ENCODE measurements at regions not wholly inside any gene's neighbourhood (a gene's known extent, or its start where the extent isn't known, plus 50 kb on each side); places are given as distances from the start of the nearest gene placed in this dataset.

GRCh38 chr16:66315210-66315825 lies 51.2 kb upstream of the CDH5 start:
- no peak overlapping the region for H3K27ac ChIP-seq (ENCODE audit: low read depth in 1 of 2, low read length in 1 of 2)
- 16% methylated on average over 6 of the region's 6 CpGs for WGBS
- H3K4me1 ChIP-seq (ENCODE audit: control insufficient read depth in 2 of 2, insufficient read depth in 2 of 2, low read length in 2 of 2), result no peaks in the 10 kb centered on the region
- H3K9me3 ChIP-seq (ENCODE audit: control insufficient read depth in 2 of 2, insufficient read depth in 1 of 2, low read length in 1 of 2), result no peaks in the 10 kb centered on the region
- H3K27me3 ChIP-seq (ENCODE audit: control insufficient read depth in 2 of 2, insufficient read depth in 1 of 2, low read length in 1 of 2), result peaks cover 0 to 1% of the 10 kb centered on the region in 2 donors
- no peak overlapping the region for H3K4me3 ChIP-seq (ENCODE audit: low read length in 2 of 2)
- peak in 8 of 9 donors; percentile 12 to 63 (median 44) for DNase-seq (ENCODE audit: low read depth in 6 of 9, low spot score in 9 of 9)
- H3K36me3 ChIP-seq (ENCODE audit: control insufficient read depth in 2 of 2, insufficient read depth in 2 of 2, low read length in 1 of 2), result no peaks in the 10 kb centered on the region

- DNase-seq (ENCODE audit: low read depth in 6 of 9, low spot score in 9 of 9), result no peak
- Histone ChIP-seq H3K27me3 (ENCODE audit: control insufficient read depth in 2 of 2, insufficient read depth in 1 of 2, low read length in 1 of 2) (no peaks in the 10 kb centered on the region), H3K9me3 (ENCODE audit: control insufficient read depth in 2 of 2, insufficient read depth in 1 of 2, low read length in 1 of 2) (no peaks in the 10 kb centered on the region), H3K36me3 (ENCODE audit: control insufficient read depth in 2 of 2, insufficient read depth in 2 of 2, low read length in 1 of 2) (no peaks in the 10 kb centered on the region), H3K4me3 (ENCODE audit: low read length in 2 of 2) (no peak overlapping the region), H3K4me1 (ENCODE audit: control insufficient read depth in 2 of 2, insufficient read depth in 2 of 2, low read length in 2 of 2) (no peaks in the 10 kb centered on the region), H3K27ac (ENCODE audit: low read depth in 1 of 2, low read length in 1 of 2) (no peak overlapping the region)
Measured at GRCh38 chr16:66311306-66311705, 55.2 kb upstream of the CDH5 start.

GRCh38 chr16:66309215-66309807 lies 57.2 kb upstream of the CDH5 start:
- Histone ChIP-seq H3K4me3 (ENCODE audit: low read length in 2 of 2) (no peak overlapping the region), H3K27ac (ENCODE audit: low read depth in 1 of 2, low read length in 1 of 2) (no peak overlapping the region), H3K4me1 (ENCODE audit: control insufficient read depth in 2 of 2, insufficient read depth in 2 of 2, low read length in 2 of 2) (no peaks in the 10 kb centered on the region), H3K27me3 (ENCODE audit: control insufficient read depth in 2 of 2, insufficient read depth in 1 of 2, low read length in 1 of 2) (no peaks in the 10 kb centered on the region), H3K9me3 (ENCODE audit: control insufficient read depth in 2 of 2, insufficient read depth in 1 of 2, low read length in 1 of 2) (no peaks in the 10 kb centered on the region), H3K36me3 (ENCODE audit: control insufficient read depth in 2 of 2, insufficient read depth in 2 of 2, low read length in 1 of 2) (no peaks in the 10 kb centered on the region)
- 93% methylated on average over 15 of the region's 15 CpGs for WGBS
- no peak for DNase-seq (ENCODE audit: low read depth in 6 of 9, low spot score in 9 of 9)

- Histone ChIP-seq H3K36me3 (ENCODE audit: control insufficient read depth in 2 of 2, insufficient read depth in 2 of 2, low read length in 1 of 2) (no peaks in the 10 kb centered on the region), H3K27me3 (ENCODE audit: control insufficient read depth in 2 of 2, insufficient read depth in 1 of 2, low read length in 1 of 2) (no peaks in the 10 kb centered on the region), H3K9me3 (ENCODE audit: control insufficient read depth in 2 of 2, insufficient read depth in 1 of 2, low read length in 1 of 2) (no peaks in the 10 kb centered on the region), H3K27ac (ENCODE audit: low read depth in 1 of 2, low read length in 1 of 2) (no peak overlapping the region), H3K4me1 (ENCODE audit: control insufficient read depth in 2 of 2, insufficient read depth in 2 of 2, low read length in 2 of 2) (no peaks in the 10 kb centered on the region), H3K4me3 (ENCODE audit: low read length in 2 of 2) (no peak overlapping the region)
- 97% methylated on average over 5 of the region's 5 CpGs for WGBS
- no peak for DNase-seq (ENCODE audit: low read depth in 6 of 9, low spot score in 9 of 9)
Measured at GRCh38 chr16:66308096-66308495, 58.4 kb upstream of the CDH5 start.

- H3K4me3 ChIP-seq (ENCODE audit: low read length in 2 of 2), result no peak overlapping the region
- H3K4me1 ChIP-seq (ENCODE audit: control insufficient read depth in 2 of 2, insufficient read depth in 2 of 2, low read length in 2 of 2), result no peaks in the 10 kb centered on the region
- no peaks in the 10 kb centered on the region for H3K36me3 ChIP-seq (ENCODE audit: control insufficient read depth in 2 of 2, insufficient read depth in 2 of 2, low read length in 1 of 2)
- no peaks in the 10 kb centered on the region for H3K9me3 ChIP-seq (ENCODE audit: control insufficient read depth in 2 of 2, insufficient read depth in 1 of 2, low read length in 1 of 2)
- 91% methylated on average over 9 of the region's 9 CpGs for WGBS
- no peaks in the 10 kb centered on the region for H3K27me3 ChIP-seq (ENCODE audit: control insufficient read depth in 2 of 2, insufficient read depth in 1 of 2, low read length in 1 of 2)
- H3K27ac ChIP-seq (ENCODE audit: low read depth in 1 of 2, low read length in 1 of 2), result no peak overlapping the region
- no peak for DNase-seq (ENCODE audit: low read depth in 6 of 9, low spot score in 9 of 9)
Measured at GRCh38 chr16:66306366-66307150, 59.9 kb upstream of the CDH5 start.

DNA sequence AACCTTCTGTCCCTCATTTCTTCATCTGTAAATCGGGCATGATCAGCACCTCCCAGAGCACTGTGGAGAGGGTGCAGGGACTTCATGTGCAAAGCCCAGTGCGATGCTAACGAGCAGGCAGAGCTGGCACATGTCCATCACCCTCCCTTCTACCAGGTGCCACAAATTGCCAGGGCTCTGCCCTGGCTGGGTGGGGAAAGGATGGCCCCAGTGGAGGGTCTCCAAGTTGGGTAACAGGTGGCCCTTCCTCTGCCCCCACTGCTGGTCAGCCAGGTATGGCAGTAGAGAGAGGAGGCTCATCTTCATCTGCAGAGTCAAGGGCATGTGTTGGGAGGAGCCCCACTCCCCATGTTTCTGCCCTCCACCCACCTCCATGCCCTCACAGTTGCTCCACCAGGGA lies 61.5 kb upstream of the CDH5 start:
- no peak for DNase-seq (ENCODE audit: low read depth in 6 of 9, low spot score in 9 of 9)
- 89% methylated on average over 3 of the region's 3 CpGs for WGBS
- Histone ChIP-seq H3K4me1 (ENCODE audit: control insufficient read depth in 2 of 2, insufficient read depth in 2 of 2, low read length in 2 of 2) (no peaks in the 10 kb centered on the region), H3K9me3 (ENCODE audit: control insufficient read depth in 2 of 2, insufficient read depth in 1 of 2, low read length in 1 of 2) (no peaks in the 10 kb centered on the region), H3K4me3 (ENCODE audit: low read length in 2 of 2) (no peak overlapping the region), H3K36me3 (ENCODE audit: control insufficient read depth in 2 of 2, insufficient read depth in 2 of 2, low read length in 1 of 2) (no peaks in the 10 kb centered on the region), H3K27me3 (ENCODE audit: control insufficient read depth in 2 of 2, insufficient read depth in 1 of 2, low read length in 1 of 2) (no peaks in the 10 kb centered on the region), H3K27ac (ENCODE audit: low read depth in 1 of 2, low read length in 1 of 2) (no peak overlapping the region)

GRCh38 chr16:66304151-66304550 lies 62.3 kb upstream of the CDH5 start:
- Histone ChIP-seq H3K9me3 (ENCODE audit: control insufficient read depth in 2 of 2, insufficient read depth in 1 of 2, low read length in 1 of 2) (no peaks in the 10 kb centered on the region), H3K27me3 (ENCODE audit: control insufficient read depth in 2 of 2, insufficient read depth in 1 of 2, low read length in 1 of 2) (no peaks in the 10 kb centered on the region), H3K4me1 (ENCODE audit: control insufficient read depth in 2 of 2, insufficient read depth in 2 of 2, low read length in 2 of 2) (peaks cover 2 to 3% of the 10 kb centered on the region in 2 donors), H3K4me3 (ENCODE audit: low read length in 2 of 2) (no peak overlapping the region), H3K27ac (ENCODE audit: low read depth in 1 of 2, low read length in 1 of 2) (no peak overlapping the region), H3K36me3 (ENCODE audit: control insufficient read depth in 2 of 2, insufficient read depth in 2 of 2, low read length in 1 of 2) (no peaks in the 10 kb centered on the region)
- 81% methylated on average over 7 of the region's 7 CpGs for WGBS
- DNase-seq (ENCODE audit: low read depth in 6 of 9, low spot score in 9 of 9), result no peak

- H3K27ac ChIP-seq (ENCODE audit: low read depth in 1 of 2, low read length in 1 of 2), result no peak overlapping the region
- no peaks in the 10 kb centered on the region for H3K36me3 ChIP-seq (ENCODE audit: control insufficient read depth in 2 of 2, insufficient read depth in 2 of 2, low read length in 1 of 2)
- H3K9me3 ChIP-seq (ENCODE audit: control insufficient read depth in 2 of 2, insufficient read depth in 1 of 2, low read length in 1 of 2), result no peaks in the 10 kb centered on the region
- no peaks in the 10 kb centered on the region for H3K27me3 ChIP-seq (ENCODE audit: control insufficient read depth in 2 of 2, insufficient read depth in 1 of 2, low read length in 1 of 2)
- H3K4me3 ChIP-seq (ENCODE audit: low read length in 2 of 2), result no peak overlapping the region
- peaks cover 2 to 4% of the 10 kb centered on the region in 2 donors for H3K4me1 ChIP-seq (ENCODE audit: control insufficient read depth in 2 of 2, insufficient read depth in 2 of 2, low read length in 2 of 2)
- DNase-seq (ENCODE audit: low read depth in 6 of 9, low spot score in 9 of 9), result no peak
- 50% methylated on average over 1 of the region's 1 CpG for WGBS
Measured at GRCh38 chr16:66300501-66300900, 66.0 kb upstream of the CDH5 start.

DNA sequence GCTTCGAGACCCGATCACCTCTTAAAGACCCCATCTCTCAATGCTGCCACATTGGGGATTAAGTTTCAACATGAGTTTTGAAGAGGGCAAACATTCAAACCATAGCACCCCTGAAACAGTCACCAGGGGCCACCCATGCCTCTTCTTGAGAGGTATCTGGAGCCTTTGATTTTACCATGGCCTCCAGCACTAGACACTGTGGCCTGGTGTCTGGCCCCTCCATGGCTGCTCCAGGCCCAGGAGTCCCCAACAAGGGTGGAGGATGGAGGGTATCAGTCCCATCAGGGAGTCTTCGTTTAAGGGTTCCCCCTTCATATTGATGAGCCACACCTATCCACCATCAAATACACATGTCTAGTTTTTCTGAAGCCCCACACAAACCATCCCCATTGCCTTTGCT lies 66.5 kb upstream of the CDH5 start:
- H3K4me1 ChIP-seq (ENCODE audit: control insufficient read depth in 2 of 2, insufficient read depth in 2 of 2, low read length in 2 of 2), result peaks cover 2 to 4% of the 10 kb centered on the region in 2 donors
- no peak overlapping the region for H3K4me3 ChIP-seq (ENCODE audit: low read length in 2 of 2)
- over 99% methylated on average over 3 of the region's 3 CpGs for WGBS
- no peaks in the 10 kb centered on the region for H3K9me3 ChIP-seq (ENCODE audit: control insufficient read depth in 2 of 2, insufficient read depth in 1 of 2, low read length in 1 of 2)
- H3K36me3 ChIP-seq (ENCODE audit: control insufficient read depth in 2 of 2, insufficient read depth in 2 of 2, low read length in 1 of 2), result no peaks in the 10 kb centered on the region
- no peak for DNase-seq (ENCODE audit: low read depth in 6 of 9, low spot score in 9 of 9)
- H3K27ac ChIP-seq (ENCODE audit: low read depth in 1 of 2, low read length in 1 of 2), result no peak overlapping the region
- H3K27me3 ChIP-seq (ENCODE audit: control insufficient read depth in 2 of 2, insufficient read depth in 1 of 2, low read length in 1 of 2), result no peaks in the 10 kb centered on the region
